ENCODE measurements at regions not wholly inside any gene's neighbourhood (a gene's known extent, or its start where the extent isn't known, plus 50 kb on each side); places are given as distances from the start of the nearest gene placed in this dataset.

- POLR2A ChIA-PET (ENCODE audit: partially characterized antibody): interaction anchor here (1.0 kb wide), 1 partner anchor 11 kb away, joined by 3 read pairs; no protein-coding TSS in a partner anchor
- Histone ChIP-seq H2BK5ac (ENCODE audit: low read depth, low read length) (no peak overlapping the region), H3K23ac (ENCODE audit: insufficient read length) (no peak overlapping the region), H2BK12ac (ENCODE audit: low read depth, low read length) (no peak overlapping the region), H3K9ac (replicated peaks in 1 of 4; ENCODE audit: extremely low read depth in 1 of 4, low read depth in 3 of 4, low read length in 3 of 4) (no peak overlapping the region), H3K27me3 (replicated peaks in 1 of 4; ENCODE audit: control insufficient read depth in 3 of 4, extremely low read depth in 1 of 4, insufficient read depth in 3 of 4, low read length in 3 of 4) (no peaks in the 10 kb centered on the region; a peak in 1 of 7 replicates), H2BK120ac (replicated peaks; ENCODE audit: low read depth, low read length) (no peak overlapping the region), H4K91ac (replicated peaks; ENCODE audit: insufficient read length, low read length) (no peak overlapping the region), H3K4ac (replicated peaks; ENCODE audit: insufficient read length, low read depth, low read length) (no peak overlapping the region), H2AFZ (ENCODE audit: low read length) (no peak overlapping the region), H2BK20ac (ENCODE audit: low read length) (no peak overlapping the region), H4K5ac (ENCODE audit: insufficient read length, low read depth, low read length) (no peak overlapping the region), H3K79me2 (ENCODE audit: control insufficient read depth in 1 of 2, insufficient read depth in 2 of 2, low read length in 2 of 2) (no peaks in the 10 kb centered on the region), H3K14ac (ENCODE audit: insufficient read length) (no peak overlapping the region), H4K20me1 (replicated peaks in 1 of 2; ENCODE audit: control insufficient read depth in 1 of 2, insufficient read depth in 2 of 2, low read length in 2 of 2) (no peaks in the 10 kb centered on the region), H3K79me1 (ENCODE audit: low read depth, low read length) (no peaks in the 10 kb centered on the region), H3K27ac (ENCODE audit: low read depth, low read length) (no peak overlapping the region), H3K36me3 (ENCODE audit: control insufficient read depth in 2 of 4, insufficient read depth in 4 of 4, low read length in 3 of 4) (no peaks in the 10 kb centered on the region), H3K18ac (ENCODE audit: extremely low read depth, low read length) (no peak overlapping the region), H4K8ac (ENCODE audit: extremely low read depth, insufficient read depth, low read length) (no peak overlapping the region), H3K23me2 (ENCODE audit: low read depth, low read length) (no peaks in the 10 kb centered on the region), H3K4me1 (replicated peaks in 1 of 4; ENCODE audit: control insufficient read depth in 3 of 4, insufficient read depth in 4 of 4, low read length in 3 of 4) (no peaks in the 10 kb centered on the region), H2BK15ac (ENCODE audit: low read length) (no peak overlapping the region), H3K56ac (replicated peaks; ENCODE audit: insufficient read length, low read depth, low read length) (no peak overlapping the region), H2AK5ac (ENCODE audit: low read depth, low read length) (no peak overlapping the region), H3K4me2 (ENCODE audit: insufficient read depth in 1 of 2, low read depth in 2 of 2, low read length in 2 of 2) (no peak overlapping the region), H3K4me3 (ENCODE audit: extremely low read depth in 1 of 4, insufficient read depth in 2 of 4, low read depth in 3 of 4, low read length in 4 of 4) (no peak overlapping the region), H3K9me3 (ENCODE audit: insufficient read depth in 2 of 2, low read depth in 1 of 2, low read length in 1 of 2) (no peaks in the 10 kb centered on the region)
- 95% methylated on average over 6 of the region's 6 CpGs; no CpG with 5 or more reads in 1 of the 2 experiments for WGBS, 2 experiments (ENCODE audit: extremely low coverage in 1 of 2, insufficient coverage in 1 of 2, insufficient read length in 1 of 2, insufficient replicate concordance in 2 of 2, low coverage in 1 of 2, low lambda C conversion rate in 2 of 2, missing lambda C conversion rate in 1 of 2)
- CTCF ChIA-PET (ENCODE audit: partially characterized antibody): interaction anchor here (0.6 to 2.5 kb wide), 4 partner anchors 10 to 119 kb away, joined by 3 to 9 read pairs (median 3); no protein-coding TSS in a partner anchor
- DNase-seq (ENCODE audit: low read depth in 1 of 2, low spot score in 2 of 2) (no peak), FAIRE-seq (no peak)
- TF ChIP-seq ZNF274 (IDR thresholded peaks at IDR 0.05; ENCODE audit: borderline replicate concordance, extremely low read depth, low read length): no peak
- TF ChIP-seq USF2 (IDR thresholded peaks at IDR 0.05; ENCODE audit: low read length): no peak
- no peak for TF ChIP-seq ASH2L (IDR thresholded peaks at IDR 0.05; ENCODE audit: low read length)
- TF ChIP-seq SIN3A (conservative IDR thresholded peaks at IDR 0.05 in 1 of 2, IDR thresholded peaks at IDR 0.05 in 1 of 2; ENCODE audit: low read depth in 1 of 2, low read length in 2 of 2): no peak
- no peak for TF ChIP-seq RAD21 (IDR thresholded peaks at IDR 0.05 in 1 of 2, conservative IDR thresholded peaks at IDR 0.05 in 1 of 2; ENCODE audit: low read depth in 2 of 2, low read length in 2 of 2)
- no peak for TF ChIP-seq ATF3 (IDR thresholded peaks at IDR 0.05; ENCODE audit: insufficient read depth, low read depth, low read length)
- no peak for TF ChIP-seq RFX5 (IDR thresholded peaks at IDR 0.05; ENCODE audit: borderline replicate concordance, low read depth, low read length)
- no peak for TF ChIP-seq HDAC6 (IDR thresholded peaks at IDR 0.05; ENCODE audit: low read depth, low read length)
- no peak for TF ChIP-seq CREB1 (IDR thresholded peaks at IDR 0.05)
- no peak for TF ChIP-seq KDM4A (IDR thresholded peaks at IDR 0.05; ENCODE audit: low read depth, low read length, severe bottlenecking)
- TF ChIP-seq SP1 (IDR thresholded peaks at IDR 0.05; ENCODE audit: low read depth, low read length): no peak
Measured at GRCh38 chr1:113266788-113267187, 123.5 kb upstream of the MAGI3 start.

Data from H1 (cell line).